IgD-negative memory B cell (primary cell): ENCODE measurements at regions not wholly inside any gene's neighbourhood (a gene's known extent, or its start where the extent isn't known, plus 50 kb on each side); places are given as distances from the start of the nearest gene placed in this dataset.
"Not testable (repeated sequence)": the region's sequence is repeated elsewhere in the genome, so short reads cannot be mapped to it uniquely, and the experiment has no call there.

ENCODE experiments used
- H3K27ac Mint-ChIP-seq, 3 donors: one replicate each; pipeline ENCODE4 v1.8.0; 2020 to 2022; ENCODE audit warnings: mild to moderate bottlenecking in 3 of 3, mixed read lengths in 3 of 3, moderate library complexity in 1 of 3
- H3K27me3 Mint-ChIP-seq: one replicate; pipeline ENCODE4 v1.8.0; 2021; ENCODE audit warnings: mixed read lengths
- H3K36me3 Mint-ChIP-seq: one replicate; pipeline ENCODE4 v1.8.0; 2020; ENCODE audit warnings: mild to moderate bottlenecking, mixed read lengths
- H3K4me1 Mint-ChIP-seq, 3 donors: one replicate each; pipeline ENCODE4 v1.8.0; 2020 to 2022; ENCODE audit warnings: mixed read lengths in 3 of 3, mild to moderate bottlenecking in 1 of 3
- H3K4me3 Mint-ChIP-seq, 4 donors: one replicate each; pipeline ENCODE4 v1.8.0; 2020 to 2022; ENCODE audit warnings: mild to moderate bottlenecking in 4 of 4, mixed read lengths in 4 of 4, moderate library complexity in 3 of 4
- H3K9me3 Mint-ChIP-seq, 3 donors: one replicate each; pipeline ENCODE4 v1.8.0; 2020 to 2021; ENCODE audit warnings: mixed read lengths in 3 of 3, mild to moderate bottlenecking in 1 of 3

GRCh38 chr14:45867046-45867894 is 614.3 kb upstream of the MIS18BP1 start:
- Mint-ChIP-seq H3K9me3 (peaks cover 2 to 15% (median 11%) of the 10 kb centered on the region in 3 donors), H3K4me3 (no peak overlapping the region), H3K4me1 (no peaks in the 10 kb centered on the region), H3K27me3 (no peaks in the 10 kb centered on the region), H3K36me3 (no peaks in the 10 kb centered on the region), H3K27ac (no peak overlapping the region)

- no peaks in the 10 kb centered on the region for H3K4me1 Mint-ChIP-seq
- H3K27me3 Mint-ChIP-seq: no peaks in the 10 kb centered on the region
- no peak overlapping the region for H3K27ac Mint-ChIP-seq
- H3K9me3 Mint-ChIP-seq: peaks cover 2 to 5% (median 4%) of the 10 kb centered on the region in 3 donors
- H3K4me3 Mint-ChIP-seq: no peak overlapping the region
- H3K36me3 Mint-ChIP-seq: no peaks in the 10 kb centered on the region
These were observed 585.6 kb upstream of the MIS18BP1 start for GRCh38 chr14:45838597-45838996.

- no peak overlapping the region for H3K4me3 Mint-ChIP-seq
- H3K27ac Mint-ChIP-seq: no peak overlapping the region
- no peaks in the 10 kb centered on the region for H3K36me3 Mint-ChIP-seq
- H3K4me1 Mint-ChIP-seq: no peaks in the 10 kb centered on the region
- no peaks in the 10 kb centered on the region for H3K27me3 Mint-ChIP-seq
- H3K9me3 Mint-ChIP-seq: peaks cover 0 to 3% (median 1%) of the 10 kb centered on the region in 3 donors
These were observed 566.1 kb upstream of the MIS18BP1 start for GRCh38 chr14:45819107-45819506.

GRCh38 chr14:45811155-45811554 is 558.2 kb upstream of the MIS18BP1 start:
- Mint-ChIP-seq H3K36me3 (no peaks in the 10 kb centered on the region), H3K4me1 (no peaks in the 10 kb centered on the region), H3K4me3 (no peak overlapping the region), H3K9me3 (no peaks in the 10 kb centered on the region), H3K27me3 (no peaks in the 10 kb centered on the region), H3K27ac (no peak overlapping the region)

GRCh38 chr14:45810152-45810872 is 557.3 kb upstream of the MIS18BP1 start:
- no peak overlapping the region for H3K4me3 Mint-ChIP-seq
- H3K27me3 Mint-ChIP-seq: no peaks in the 10 kb centered on the region
- H3K27ac Mint-ChIP-seq: no peak overlapping the region
- no peaks in the 10 kb centered on the region for H3K4me1 Mint-ChIP-seq
- H3K36me3 Mint-ChIP-seq: no peaks in the 10 kb centered on the region
- H3K9me3 Mint-ChIP-seq: no peaks in the 10 kb centered on the region

GRCh38 chr14:45807178-45807899 is 554.3 kb upstream of the MIS18BP1 start:
- H3K27me3 Mint-ChIP-seq: no peaks in the 10 kb centered on the region
- no peaks in the 10 kb centered on the region for H3K36me3 Mint-ChIP-seq
- no peak overlapping the region for H3K27ac Mint-ChIP-seq
- H3K4me1 Mint-ChIP-seq: no peaks in the 10 kb centered on the region
- H3K9me3 Mint-ChIP-seq: peaks cover 0 to 2% (median 0%) of the 10 kb centered on the region in 3 donors
- H3K4me3 Mint-ChIP-seq: no peak overlapping the region

- no peaks in the 10 kb centered on the region for H3K4me1 Mint-ChIP-seq
- no peak overlapping the region for H3K4me3 Mint-ChIP-seq
- H3K27ac Mint-ChIP-seq: no peak overlapping the region
- H3K36me3 Mint-ChIP-seq: no peaks in the 10 kb centered on the region
- no peaks in the 10 kb centered on the region for H3K27me3 Mint-ChIP-seq
- H3K9me3 Mint-ChIP-seq: peaks cover 2 to 6% (median 4%) of the 10 kb centered on the region in 3 donors
These were observed 546.5 kb upstream of the MIS18BP1 start for GRCh38 chr14:45799511-45799910.

GRCh38 chr14:45798659-45799058 is 545.7 kb upstream of the MIS18BP1 start:
- H3K9me3 Mint-ChIP-seq: peaks cover 2 to 5% (median 4%) of the 10 kb centered on the region in 3 donors
- H3K4me1 Mint-ChIP-seq: no peaks in the 10 kb centered on the region
- no peaks in the 10 kb centered on the region for H3K36me3 Mint-ChIP-seq
- no peak overlapping the region for H3K27ac Mint-ChIP-seq
- no peak overlapping the region for H3K4me3 Mint-ChIP-seq
- H3K27me3 Mint-ChIP-seq: no peaks in the 10 kb centered on the region

GRCh38 chr14:45796006-45796405 is 543.0 kb upstream of the MIS18BP1 start:
- not testable (repeated sequence) for H3K36me3 Mint-ChIP-seq, H3K4me3 Mint-ChIP-seq, H3K27ac Mint-ChIP-seq, H3K9me3 Mint-ChIP-seq, H3K4me1 Mint-ChIP-seq, H3K27me3 Mint-ChIP-seq

GRCh38 chr14:45793081-45793480 is 540.1 kb upstream of the MIS18BP1 start:
- H3K9me3 Mint-ChIP-seq: peaks cover 0 to 7% (median 3%) of the 10 kb centered on the region in 3 donors
- no peak overlapping the region for H3K4me3 Mint-ChIP-seq
- H3K27me3 Mint-ChIP-seq: no peaks in the 10 kb centered on the region
- H3K4me1 Mint-ChIP-seq: no peaks in the 10 kb centered on the region
- H3K27ac Mint-ChIP-seq: no peak overlapping the region
- H3K36me3 Mint-ChIP-seq: no peaks in the 10 kb centered on the region

GRCh38 chr14:45790293-45790692 is 537.3 kb upstream of the MIS18BP1 start:
- H3K4me3 Mint-ChIP-seq: no peak overlapping the region
- H3K27ac Mint-ChIP-seq: no peak overlapping the region
- no peaks in the 10 kb centered on the region for H3K27me3 Mint-ChIP-seq
- H3K4me1 Mint-ChIP-seq: no peaks in the 10 kb centered on the region
- no peaks in the 10 kb centered on the region for H3K36me3 Mint-ChIP-seq
- H3K9me3 Mint-ChIP-seq: peaks cover 3 to 5% (median 5%) of the 10 kb centered on the region in 3 donors

- Mint-ChIP-seq H3K27ac (no peak overlapping the region), H3K9me3 (peaks cover 3 to 13% (median 3%) of the 10 kb centered on the region in 3 donors), H3K4me3 (no peak overlapping the region), H3K36me3 (no peaks in the 10 kb centered on the region), H3K4me1 (no peaks in the 10 kb centered on the region), H3K27me3 (no peaks in the 10 kb centered on the region)
These were observed 534.2 kb upstream of the MIS18BP1 start for GRCh38 chr14:45787167-45787566.

- no peak overlapping the region for H3K4me3 Mint-ChIP-seq
- H3K9me3 Mint-ChIP-seq: peaks cover 3 to 13% (median 3%) of the 10 kb centered on the region in 3 donors
- H3K36me3 Mint-ChIP-seq: no peaks in the 10 kb centered on the region
- H3K27ac Mint-ChIP-seq: no peak overlapping the region
- no peaks in the 10 kb centered on the region for H3K27me3 Mint-ChIP-seq
- H3K4me1 Mint-ChIP-seq: no peaks in the 10 kb centered on the region
These were observed 533.3 kb upstream of the MIS18BP1 start for GRCh38 chr14:45786266-45786665.

GRCh38 chr14:45785240-45785639 is 532.2 kb upstream of the MIS18BP1 start:
- Mint-ChIP-seq H3K9me3 (peaks cover 3 to 13% (median 7%) of the 10 kb centered on the region in 3 donors), H3K27me3 (no peaks in the 10 kb centered on the region), H3K4me3 (no peak overlapping the region), H3K4me1 (no peaks in the 10 kb centered on the region), H3K36me3 (no peaks in the 10 kb centered on the region), H3K27ac (no peak overlapping the region)

- H3K27me3 Mint-ChIP-seq: no peaks in the 10 kb centered on the region
- H3K4me3 Mint-ChIP-seq: no peak overlapping the region
- H3K36me3 Mint-ChIP-seq: no peaks in the 10 kb centered on the region
- H3K27ac Mint-ChIP-seq: no peak overlapping the region
- H3K9me3 Mint-ChIP-seq: peaks cover 0 to 4% (median 4%) of the 10 kb centered on the region in 3 donors
- no peaks in the 10 kb centered on the region for H3K4me1 Mint-ChIP-seq
These were observed 513.2 kb upstream of the MIS18BP1 start for GRCh38 chr14:45766247-45766646.
